Stimulated activated CD8-positive, alpha-beta memory T cell treated with anti-CD3 and anti-CD28 coated beads, Interleukin-4, amount 100 ng/mL, for 4 hours (primary cell): ENCODE measurements at regions not wholly inside any gene's neighbourhood (a gene's known extent, or its start where the extent isn't known, plus 50 kb on each side); places are given as distances from the start of the nearest gene placed in this dataset.
"Not testable (repeated sequence)": the region's sequence is repeated elsewhere in the genome, so short reads cannot be mapped to it uniquely, and the experiment has no call there.

Experiments
- DNase-seq, 2 donors: peaks; one replicate each; pipeline ENCODE4 v3.0.0-alpha.2; 2020; ENCODE audit warnings: low read depth in 2 of 2, low spot score in 1 of 2

- no peak for DNase-seq
These were observed 101.6 kb upstream of the ITPRID2 start for GRCh38 chr2:181789827-181790448.

GRCh38 chr2:181790716-181791649 is 100.5 kb upstream of the ITPRID2 start:
- DNase-seq: no peak

GRCh38 chr2:181792906-181793305 is 98.6 kb upstream of the ITPRID2 start:
- DNase-seq: no peak

DNA sequence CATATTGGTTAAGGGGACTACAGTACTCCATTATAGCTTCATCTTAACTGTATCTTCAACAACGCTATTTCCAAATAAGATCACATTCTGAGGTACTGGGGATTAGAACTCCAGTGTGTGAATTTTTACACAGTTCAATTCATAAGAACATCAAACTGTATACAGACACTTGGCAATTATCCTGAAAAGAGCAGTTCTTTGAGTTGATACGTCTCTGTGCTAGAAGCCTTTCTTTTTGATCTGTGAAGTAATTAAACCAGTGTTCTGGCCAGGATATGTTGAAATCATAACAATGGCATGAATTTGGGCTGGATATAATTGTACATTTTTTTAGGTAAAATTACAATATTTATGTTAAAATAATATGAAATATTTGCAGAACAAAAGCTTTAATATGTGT is 93.5 kb upstream of the ITPRID2 start:
- no peak for DNase-seq

GRCh38 chr2:181802300-181802699 is 89.2 kb upstream of the ITPRID2 start:
- not testable (repeated sequence) for DNase-seq

- not testable (repeated sequence) for DNase-seq
These were observed 87.4 kb upstream of the ITPRID2 start for GRCh38 chr2:181803903-181804799.

GRCh38 chr2:181805228-181806038 is 86.1 kb upstream of the ITPRID2 start:
- DNase-seq: no peak

DNA sequence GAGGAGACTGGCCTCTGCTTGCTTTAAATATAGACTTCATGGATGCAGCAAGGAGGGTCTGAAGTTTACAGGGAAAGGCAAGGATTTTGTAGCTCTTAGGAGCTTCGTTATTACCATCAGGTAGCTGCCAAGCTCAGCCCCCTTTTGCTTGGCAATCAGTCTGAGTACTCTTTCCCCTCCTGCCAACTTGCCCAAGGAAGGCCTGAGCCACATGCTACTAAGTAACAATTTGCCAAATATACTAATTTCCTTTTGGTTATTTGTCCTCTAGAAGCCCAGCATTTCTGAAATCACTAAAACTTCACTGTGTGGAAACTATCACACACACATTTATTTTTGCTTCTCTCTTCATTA is 85.5 kb upstream of the ITPRID2 start:
- DNase-seq: no peak

DNA sequence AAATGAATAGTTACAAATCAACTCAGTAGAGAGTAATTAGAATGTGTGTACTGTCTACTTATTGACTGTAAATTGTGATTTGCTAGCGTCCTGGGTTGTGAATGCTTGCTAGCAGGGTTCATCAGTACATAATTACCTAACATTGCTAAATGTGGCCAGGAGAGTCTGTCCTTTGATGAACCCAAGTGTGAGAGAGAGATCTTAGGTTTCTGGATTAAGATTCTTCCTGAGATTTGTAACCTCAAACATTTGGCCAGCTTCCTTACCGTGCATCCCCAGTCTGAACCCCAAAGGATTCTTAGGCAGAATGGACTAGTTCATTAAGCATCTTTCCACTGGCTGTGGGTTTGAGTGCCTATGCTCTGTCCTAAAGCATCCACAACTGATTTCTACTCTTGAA is 84.0 kb upstream of the ITPRID2 start:
- no peak for DNase-seq

DNA sequence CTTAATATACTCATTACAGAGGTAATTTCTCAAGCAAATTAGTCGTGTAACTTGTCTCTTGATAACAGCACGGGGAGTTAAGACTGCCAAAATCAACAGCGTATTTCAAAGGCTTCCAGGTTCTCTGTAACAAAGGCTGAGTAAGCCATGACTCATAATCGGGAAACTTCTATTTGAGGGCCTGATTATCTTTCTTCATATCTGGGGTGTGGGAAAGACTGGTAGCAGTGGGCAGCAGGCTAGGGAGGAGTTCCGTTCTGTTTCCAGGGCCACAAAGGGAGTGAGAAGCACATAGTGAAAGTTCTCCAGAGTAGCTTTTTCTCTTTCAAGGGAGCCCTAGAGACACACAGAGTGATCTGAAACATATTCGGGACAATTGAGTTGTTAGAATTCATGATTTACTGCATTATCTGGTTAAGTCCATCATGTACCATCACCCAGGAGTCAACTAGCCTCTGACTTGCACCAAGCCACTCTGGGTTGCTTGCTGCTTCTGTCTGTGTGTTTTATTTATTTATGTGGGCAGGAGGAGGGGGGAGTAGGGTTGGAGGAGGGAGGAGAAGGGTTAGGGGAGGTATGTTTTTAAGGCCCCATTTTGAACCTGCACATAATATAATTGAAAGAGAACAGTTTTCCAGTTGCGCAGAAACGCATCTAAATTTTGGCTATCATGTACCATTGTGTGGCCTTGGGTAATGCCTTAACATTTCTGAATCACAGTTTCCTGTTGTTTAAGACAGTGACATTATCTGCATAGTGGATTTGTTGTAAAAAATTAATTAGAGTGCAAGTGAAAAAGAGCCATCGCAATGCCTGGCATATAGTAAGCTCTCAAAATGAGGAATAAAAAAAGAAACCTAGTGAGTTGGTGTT is 80.5 kb upstream of the ITPRID2 start:
- no peak for DNase-seq

- no peak for DNase-seq
These were observed 79.3 kb upstream of the ITPRID2 start for GRCh38 chr2:181812106-181812743.

- no peak for DNase-seq
These were observed 77.5 kb upstream of the ITPRID2 start for GRCh38 chr2:181814057-181814491.

- DNase-seq: no peak
These were observed 74.0 kb upstream of the ITPRID2 start for GRCh38 chr2:181817509-181817908.

DNA sequence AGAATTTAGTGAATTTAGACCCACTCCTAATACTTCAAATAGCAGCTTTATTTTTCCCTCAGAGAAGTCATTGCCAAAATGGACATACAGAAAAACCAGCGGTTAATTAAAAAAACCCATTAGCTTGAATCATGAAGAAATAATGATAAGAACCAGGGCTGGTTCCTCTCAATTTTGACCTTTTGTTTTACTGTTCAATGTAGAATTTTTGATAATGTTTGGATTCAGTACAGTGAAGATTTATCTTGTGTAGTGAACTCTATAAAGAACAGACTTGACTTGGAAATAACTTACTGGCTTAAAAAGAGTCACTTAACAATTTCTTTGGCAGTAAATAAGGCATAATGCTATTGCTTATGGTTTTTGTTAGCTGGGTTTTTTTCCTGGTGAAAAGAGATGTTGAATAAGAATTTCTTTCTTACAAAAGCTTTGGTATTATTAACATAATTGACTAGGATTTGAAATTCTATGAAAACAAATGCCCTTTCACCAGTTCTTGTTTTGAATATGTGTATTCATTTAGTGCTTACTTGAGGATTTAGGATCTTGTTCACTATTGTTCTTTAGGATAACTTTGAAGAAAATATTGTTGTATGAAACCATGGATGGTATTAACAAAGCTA is 73.4 kb upstream of the ITPRID2 start:
- DNase-seq: no peak

DNA sequence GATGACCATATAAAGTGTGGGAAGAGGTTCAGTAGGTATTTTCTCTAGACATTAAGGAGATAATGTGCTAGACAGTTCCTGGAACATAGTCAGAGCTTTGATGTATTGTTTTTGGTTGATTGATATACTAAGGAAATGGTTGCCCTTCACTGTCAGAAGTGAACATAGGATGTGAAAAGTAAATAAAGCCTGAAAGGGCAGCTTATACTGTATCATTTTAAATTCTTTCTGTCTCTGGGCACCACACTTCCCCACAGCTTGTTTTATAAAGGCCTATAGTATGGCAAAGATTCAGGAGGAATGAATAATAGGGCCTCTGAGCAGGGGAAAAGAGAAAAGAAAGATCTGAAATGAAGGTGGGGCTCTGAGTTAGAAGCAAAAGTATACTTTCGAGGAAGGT is 72.7 kb upstream of the ITPRID2 start:
- no peak for DNase-seq

GRCh38 chr2:181821049-181821448 is 70.5 kb upstream of the ITPRID2 start:
- no peak for DNase-seq

GRCh38 chr2:181822097-181822496 is 69.4 kb upstream of the ITPRID2 start:
- DNase-seq: no peak

DNA sequence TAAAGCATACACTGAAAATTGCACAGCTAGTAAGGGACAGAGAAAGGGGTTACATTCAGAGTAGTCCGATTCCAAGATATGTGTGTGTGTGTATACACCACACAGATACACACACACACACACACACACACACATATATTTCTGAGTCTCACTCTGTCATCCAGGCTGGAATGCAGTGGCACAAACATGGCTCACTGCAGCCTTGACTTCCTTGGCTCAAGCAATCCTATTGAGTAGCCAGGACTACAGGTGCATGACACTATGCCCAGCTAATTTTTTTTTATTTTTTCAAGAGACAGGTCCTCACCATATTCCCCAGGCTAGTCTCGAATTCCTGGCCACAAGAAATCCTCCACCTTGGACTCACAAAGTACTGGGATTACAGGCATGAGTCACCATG is 68.1 kb upstream of the ITPRID2 start:
- DNase-seq: no peak
